ENCODE measurements at regions not wholly inside any gene's neighbourhood (a gene's known extent, or its start where the extent isn't known, plus 50 kb on each side); places are given as distances from the start of the nearest gene placed in this dataset.

GRCh38 chr7:53539558-53539957 lies 504.1 kb downstream of the POM121L12 start:
- no peak for DNase-seq

- no peak for DNase-seq
Measured at GRCh38 chr7:53541475-53541874, 506.0 kb downstream of the POM121L12 start.

- DNase-seq, result no peak
Measured at GRCh38 chr7:53542157-53542556, 506.7 kb downstream of the POM121L12 start.
